GM12878 (cell line): ENCODE measurements at regions not wholly inside any gene's neighbourhood (a gene's known extent, or its start where the extent isn't known, plus 50 kb on each side); places are given as distances from the start of the nearest gene placed in this dataset.

Experiments used
- BACH1 ChIP-seq: fragments of 450-650 bp; IDR thresholded peaks from 2 replicates; pipeline ENCODE4 v1.6.1; 2017; ENCODE audit warnings: mild to moderate bottlenecking, borderline replicate concordance
- EP300 ChIP-seq, 2 experiments: fragments of 150-350 bp in 1 of 2; IDR thresholded peaks; 2 replicates each; pipeline ENCODE4 v1.6.1; 2011 to 2012; ENCODE audit warnings: low read depth in 2 of 2, low read length in 2 of 2, borderline replicate concordance in 1 of 2, improper control_type of control experiment in 1 of 2, inconsistent platforms in 1 of 2; ENCODE audit not compliant: control insufficient read depth in 1 of 2
- EZH2 ChIP-seq: IDR thresholded peaks from 2 replicates; pipeline ENCODE4 v1.6.1; 2012; ENCODE audit warnings: low read depth, mild to moderate bottlenecking, control low read depth, inconsistent platforms, low read length, borderline replicate concordance; ENCODE audit not compliant: control insufficient read depth
- HCFC1 ChIP-seq: fragments of 150-350 bp; IDR thresholded peaks from 2 replicates; pipeline ENCODE4 v1.6.1; 2014; ENCODE audit warnings: low read length
- NFIC ChIP-seq: IDR thresholded peaks from 2 replicates; pipeline ENCODE4 v1.6.1; 2012; ENCODE audit warnings: low read depth, mild to moderate bottlenecking, inconsistent platforms, low read length, moderate library complexity
- POLR2A ChIP-seq: IDR thresholded peaks from 2 replicates; pipeline ENCODE4 v1.6.1; 2011; ENCODE audit warnings: low read depth, mild to moderate bottlenecking, low read length
- POLR2AphosphoS2 ChIP-seq: IDR thresholded peaks from 2 replicates; pipeline ENCODE4 v1.6.1; 2011; ENCODE audit warnings: low read depth, mild to moderate bottlenecking, low read length, improper control_type of control experiment, moderate library complexity
- POLR2AphosphoS5 ChIP-seq: IDR thresholded peaks from 2 replicates; pipeline ENCODE4 v1.6.1; 2011; ENCODE audit warnings: mild to moderate bottlenecking, low read length, inconsistent platforms
- SIN3A ChIP-seq: IDR thresholded peaks from 2 replicates; pipeline ENCODE4 v1.6.1; 2012; ENCODE audit warnings: low read depth, low read length, improper control_type of control experiment
- SPI1 ChIP-seq: IDR thresholded peaks from 2 replicates; pipeline ENCODE4 v1.6.1; 2011; ENCODE audit warnings: low read depth, mild to moderate bottlenecking, low read length, moderate library complexity, borderline replicate concordance; ENCODE audit not compliant: insufficient read depth
- TCF7 ChIP-seq: IDR thresholded peaks from 2 replicates; pipeline ENCODE4 v1.6.1; 2014; ENCODE audit warnings: antibody characterized with exemption, borderline replicate concordance
- TF ChIP-seq, protein P1 (sequence below): IDR thresholded peaks from 2 replicates; pipeline ENCODE4 v1.6.1; 2012; ENCODE audit warnings: low read length, inconsistent platforms
- TF ChIP-seq, protein P2 (sequence below), 3 experiments: IDR thresholded peaks in 2 of 3; conservative IDR thresholded peaks in 1 of 3; 2 replicates each; pipeline ENCODE4 v1.5.1; 2011; ENCODE audit warnings: low read depth in 3 of 3, low read length in 3 of 3, mild to moderate bottlenecking in 3 of 3, control low read depth in 2 of 3, moderate library complexity in 2 of 3, inconsistent platforms in 1 of 3, mixed read lengths in 1 of 3; ENCODE audit not compliant: control insufficient read depth in 2 of 3, insufficient read depth in 1 of 3; ENCODE audit errors: extremely low read depth in 1 of 3

DNA sequence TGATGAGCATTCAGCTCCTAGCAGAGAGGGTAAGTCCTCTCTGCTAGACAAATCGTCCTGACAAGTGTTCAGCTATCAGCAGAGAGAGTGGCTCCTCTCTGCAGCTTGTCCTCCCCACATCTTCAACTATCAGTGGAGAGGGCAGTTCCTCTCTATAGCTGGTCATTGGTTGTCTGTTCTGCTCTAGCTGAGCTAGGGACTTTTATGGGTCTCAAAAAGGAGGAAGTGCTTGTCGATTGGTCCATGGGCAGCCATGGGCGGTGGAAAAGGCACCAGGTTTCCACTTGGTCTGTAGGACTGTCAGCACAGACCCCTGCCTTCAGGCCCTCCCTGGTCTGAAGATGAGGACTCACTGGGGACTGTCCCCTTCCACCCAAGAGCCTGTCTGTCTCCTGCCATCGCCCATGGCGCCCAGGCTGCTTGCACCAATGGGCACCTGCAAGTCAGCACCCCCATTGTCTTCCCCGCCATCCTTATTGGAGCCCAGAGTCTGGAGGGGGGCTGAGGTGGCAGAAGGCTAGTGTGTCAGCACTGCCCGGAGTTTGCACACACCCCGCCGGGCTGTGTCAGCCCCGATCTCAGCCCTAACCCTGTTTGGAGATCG is 264.7 kb downstream of the ZBBX start:
- TF ChIP-seq POLR2AphosphoS5 (no peak), EZH2 (no peak), POLR2AphosphoS2 (no peak), EP300 (IDR thresholded peaks at IDR 0.05; ENCODE audit: borderline replicate concordance in 1 of 2, control insufficient read depth in 1 of 2, low read depth in 2 of 2, low read length in 2 of 2) (no peak), TCF7 (no peak), HCFC1 (no peak), POLR2A (no peak), SIN3A (no peak), NFIC (no peak), SPI1 (peak; percentile 41; the same call in 1 of the 2 replicates), BACH1 (no peak)
- TF ChIP-seq, protein P1, sequence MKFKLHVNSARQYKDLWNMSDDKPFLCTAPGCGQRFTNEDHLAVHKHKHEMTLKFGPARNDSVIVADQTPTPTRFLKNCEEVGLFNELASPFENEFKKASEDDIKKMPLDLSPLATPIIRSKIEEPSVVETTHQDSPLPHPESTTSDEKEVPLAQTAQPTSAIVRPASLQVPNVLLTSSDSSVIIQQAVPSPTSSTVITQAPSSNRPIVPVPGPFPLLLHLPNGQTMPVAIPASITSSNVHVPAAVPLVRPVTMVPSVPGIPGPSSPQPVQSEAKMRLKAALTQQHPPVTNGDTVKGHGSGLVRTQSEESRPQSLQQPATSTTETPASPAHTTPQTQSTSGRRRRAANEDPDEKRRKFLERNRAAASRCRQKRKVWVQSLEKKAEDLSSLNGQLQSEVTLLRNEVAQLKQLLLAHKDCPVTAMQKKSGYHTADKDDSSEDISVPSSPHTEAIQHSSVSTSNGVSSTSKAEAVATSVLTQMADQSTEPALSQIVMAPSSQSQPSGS: no peak
- TF ChIP-seq, protein P2, sequence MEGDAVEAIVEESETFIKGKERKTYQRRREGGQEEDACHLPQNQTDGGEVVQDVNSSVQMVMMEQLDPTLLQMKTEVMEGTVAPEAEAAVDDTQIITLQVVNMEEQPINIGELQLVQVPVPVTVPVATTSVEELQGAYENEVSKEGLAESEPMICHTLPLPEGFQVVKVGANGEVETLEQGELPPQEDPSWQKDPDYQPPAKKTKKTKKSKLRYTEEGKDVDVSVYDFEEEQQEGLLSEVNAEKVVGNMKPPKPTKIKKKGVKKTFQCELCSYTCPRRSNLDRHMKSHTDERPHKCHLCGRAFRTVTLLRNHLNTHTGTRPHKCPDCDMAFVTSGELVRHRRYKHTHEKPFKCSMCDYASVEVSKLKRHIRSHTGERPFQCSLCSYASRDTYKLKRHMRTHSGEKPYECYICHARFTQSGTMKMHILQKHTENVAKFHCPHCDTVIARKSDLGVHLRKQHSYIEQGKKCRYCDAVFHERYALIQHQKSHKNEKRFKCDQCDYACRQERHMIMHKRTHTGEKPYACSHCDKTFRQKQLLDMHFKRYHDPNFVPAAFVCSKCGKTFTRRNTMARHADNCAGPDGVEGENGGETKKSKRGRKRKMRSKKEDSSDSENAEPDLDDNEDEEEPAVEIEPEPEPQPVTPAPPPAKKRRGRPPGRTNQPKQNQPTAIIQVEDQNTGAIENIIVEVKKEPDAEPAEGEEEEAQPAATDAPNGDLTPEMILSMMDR (IDR thresholded peaks at IDR 0.05 in 2 of 3, conservative IDR thresholded peaks at IDR 0.05 in 1 of 3; ENCODE audit: control insufficient read depth in 2 of 3, extremely low read depth in 1 of 3, insufficient read depth in 1 of 3, low read depth in 3 of 3, low read length in 3 of 3): no peak
